Hypothalamus (tissue), 51 donors: ENCODE measurements at regions not wholly inside any gene's neighbourhood (a gene's known extent, or its start where the extent isn't known, plus 50 kb on each side); places are given as distances from the start of the nearest gene placed in this dataset.
"Not testable (repeated sequence)": the region's sequence is repeated elsewhere in the genome, so short reads cannot be mapped to it uniquely, and the experiment has no call there.

ENCODE experiments used
- DNase-seq, 51 donors: peaks; one replicate each; lab custom pipeline; 2025; lab: John Stamatoyannopoulos, UW

- no peak for DNase-seq
These were observed 877.8 kb downstream of the FAT4 start for GRCh38 chr4:126192506-126192905.

- not testable (repeated sequence) for DNase-seq
These were observed 886.7 kb downstream of the FAT4 start for GRCh38 chr4:126201251-126202138.

GRCh38 chr4:126202226-126202625 lies 887.5 kb downstream of the FAT4 start:
- no peak for DNase-seq

- no peak for DNase-seq
These were observed 893.2 kb downstream of the FAT4 start for GRCh38 chr4:126207910-126208309.

GRCh38 chr4:126209147-126209546 lies 894.4 kb downstream of the FAT4 start:
- no peak for DNase-seq

- no peak for DNase-seq
These were observed 899.2 kb downstream of the FAT4 start for GRCh38 chr4:126213996-126214395.

- DNase-seq: no peak
These were observed 901.0 kb downstream of the FAT4 start for GRCh38 chr4:126215759-126216158.

- no peak for DNase-seq
These were observed 901.9 kb downstream of the FAT4 start for GRCh38 chr4:126216611-126217010.

- no peak for DNase-seq
These were observed 906.5 kb downstream of the FAT4 start for GRCh38 chr4:126221282-126221681.

GRCh38 chr4:126221717-126222340 lies 907.1 kb downstream of the FAT4 start:
- no peak for DNase-seq

- no peak for DNase-seq
These were observed 909.1 kb downstream of the FAT4 start for GRCh38 chr4:126223784-126224407.

GRCh38 chr4:126227428-126227827 lies 912.7 kb downstream of the FAT4 start:
- DNase-seq: no peak

GRCh38 chr4:126230269-126230668 lies 915.5 kb downstream of the FAT4 start:
- no peak for DNase-seq

- DNase-seq: no peak
These were observed 918.7 kb downstream of the FAT4 start for GRCh38 chr4:126233483-126233882.

- no peak for DNase-seq
These were observed 923.3 kb downstream of the FAT4 start for GRCh38 chr4:126238013-126238412.

- DNase-seq: no peak
These were observed 926.9 kb downstream of the FAT4 start for GRCh38 chr4:126241634-126242033.

GRCh38 chr4:126242679-126243390 lies 928.1 kb downstream of the FAT4 start:
- no peak for DNase-seq

- DNase-seq: no peak
These were observed 932.7 kb downstream of the FAT4 start for GRCh38 chr4:126247409-126247808.

- no peak for DNase-seq
These were observed 935.3 kb downstream of the FAT4 start for GRCh38 chr4:126250006-126250405.

GRCh38 chr4:126251169-126251568 lies 936.4 kb downstream of the FAT4 start:
- DNase-seq: no peak

GRCh38 chr4:126262665-126263064 lies 947.9 kb downstream of the FAT4 start:
- DNase-seq: no peak
